ENCODE measurements at regions not wholly inside any gene's neighbourhood (a gene's known extent, or its start where the extent isn't known, plus 50 kb on each side); places are given as distances from the start of the nearest gene placed in this dataset.

- no peak for DNase-seq
Measured at GRCh38 chr10:113967126-113967525, 76.5 kb upstream of the ADRB1 start.

DNA sequence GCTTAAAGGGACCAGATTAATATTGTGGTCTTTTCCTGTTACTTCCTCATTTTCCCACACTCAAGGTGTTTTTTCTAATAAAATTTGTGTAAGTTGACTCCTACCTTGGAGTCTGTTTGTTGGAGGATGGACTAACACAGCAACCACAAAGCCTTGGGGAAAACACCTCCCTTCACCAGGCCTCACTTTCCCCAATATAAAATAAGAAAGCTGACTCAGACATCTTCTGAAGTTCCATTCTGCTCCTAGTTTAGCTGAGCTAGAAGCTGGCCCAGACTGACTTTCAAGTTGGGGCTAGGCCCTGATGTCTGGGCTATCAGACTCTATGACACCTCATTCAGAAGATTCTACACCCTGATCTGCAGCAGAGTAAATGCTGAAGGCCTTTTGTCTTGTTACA lies 73.0 kb upstream of the ADRB1 start:
- no peak for DNase-seq

DNA sequence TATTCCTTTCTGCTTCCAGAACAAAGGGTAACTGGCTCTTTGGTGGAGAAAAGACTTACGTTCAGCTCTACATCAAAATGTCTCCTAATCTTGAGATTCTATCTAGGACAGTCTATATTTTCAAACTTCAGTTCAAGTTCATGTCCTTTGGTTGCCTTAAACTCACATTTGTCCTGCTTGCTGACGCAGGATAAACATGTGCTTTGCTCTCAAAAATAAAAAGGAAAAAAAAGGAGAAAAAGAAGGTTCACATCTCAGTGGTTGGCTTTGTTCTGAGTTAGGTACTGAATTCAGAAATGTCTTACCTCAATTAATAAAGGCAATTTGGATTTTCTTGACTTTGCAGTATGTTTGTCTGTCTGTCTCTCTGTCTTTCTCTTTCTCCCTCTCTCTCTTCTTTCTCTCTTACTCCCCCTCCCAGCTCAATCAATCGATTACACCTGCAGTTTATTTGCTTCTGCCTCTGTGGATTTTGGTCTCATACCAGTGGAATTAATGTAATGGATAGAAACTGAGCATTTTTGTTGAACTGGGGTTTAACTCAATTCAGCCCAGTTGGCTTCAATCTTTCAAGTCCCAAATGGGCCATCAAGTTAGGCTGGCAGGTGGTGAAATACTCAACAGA lies 72.2 kb upstream of the ADRB1 start:
- DNase-seq = no peak

DNA sequence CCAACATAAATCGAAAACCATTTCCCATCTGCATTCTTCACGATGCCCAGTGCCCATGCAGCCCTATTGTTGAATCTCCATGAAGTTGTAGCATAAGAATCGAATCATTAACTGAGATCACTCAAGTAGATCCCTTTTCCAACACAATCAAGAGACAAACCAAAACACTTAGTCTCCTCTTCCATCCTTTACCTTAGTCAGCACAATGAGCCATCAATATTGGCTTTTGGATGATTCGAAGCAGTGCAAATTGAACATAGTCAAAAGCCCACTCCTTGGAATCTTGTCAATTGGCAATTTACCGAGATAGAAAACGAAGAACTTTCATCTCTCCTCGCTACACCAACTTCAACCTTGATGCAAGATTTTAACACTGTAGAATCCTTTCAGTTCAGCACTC lies 66.5 kb upstream of the ADRB1 start:
- DNase-seq = no peak

DNA sequence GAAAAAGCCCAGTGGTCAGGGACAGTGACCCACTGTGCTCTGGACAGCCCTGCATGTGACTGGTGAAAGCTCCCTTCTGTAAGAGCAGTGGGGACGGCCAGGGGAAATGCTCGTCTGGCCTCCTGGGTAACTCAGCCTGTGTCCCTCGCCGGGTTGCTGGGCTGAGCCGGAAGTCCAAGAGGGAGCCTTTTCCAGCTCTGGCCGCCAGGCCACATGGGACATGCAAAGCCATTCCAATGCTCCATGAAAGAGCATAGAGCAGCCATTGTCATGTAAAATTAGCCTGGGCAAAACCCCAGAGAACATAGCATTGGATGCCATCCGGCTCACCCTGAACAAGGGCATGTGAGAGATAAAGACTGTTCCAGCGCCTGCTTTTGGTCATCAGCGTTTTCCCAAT lies 64.9 kb upstream of the ADRB1 start:
- no peak for DNase-seq

DNA sequence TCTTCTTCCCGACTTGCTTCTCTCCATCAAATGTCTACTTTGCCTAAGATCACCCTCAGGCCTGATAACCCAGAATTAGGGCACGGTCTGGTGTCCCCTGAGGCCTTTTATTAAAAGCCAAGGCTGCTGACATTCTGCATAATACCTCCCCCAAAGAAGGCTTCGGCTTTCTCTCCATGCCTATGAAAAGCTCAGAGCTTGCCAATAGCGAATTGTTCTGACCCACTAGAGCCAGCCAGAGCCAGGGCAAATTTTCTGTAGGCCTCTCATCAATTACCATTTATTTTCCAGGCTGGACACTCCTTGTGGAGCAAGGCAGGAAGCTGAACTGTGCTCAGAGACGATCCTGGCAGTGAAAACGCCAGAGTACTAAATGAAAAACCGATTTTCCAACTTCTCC lies 64.3 kb upstream of the ADRB1 start:
- no peak for DNase-seq

DNA sequence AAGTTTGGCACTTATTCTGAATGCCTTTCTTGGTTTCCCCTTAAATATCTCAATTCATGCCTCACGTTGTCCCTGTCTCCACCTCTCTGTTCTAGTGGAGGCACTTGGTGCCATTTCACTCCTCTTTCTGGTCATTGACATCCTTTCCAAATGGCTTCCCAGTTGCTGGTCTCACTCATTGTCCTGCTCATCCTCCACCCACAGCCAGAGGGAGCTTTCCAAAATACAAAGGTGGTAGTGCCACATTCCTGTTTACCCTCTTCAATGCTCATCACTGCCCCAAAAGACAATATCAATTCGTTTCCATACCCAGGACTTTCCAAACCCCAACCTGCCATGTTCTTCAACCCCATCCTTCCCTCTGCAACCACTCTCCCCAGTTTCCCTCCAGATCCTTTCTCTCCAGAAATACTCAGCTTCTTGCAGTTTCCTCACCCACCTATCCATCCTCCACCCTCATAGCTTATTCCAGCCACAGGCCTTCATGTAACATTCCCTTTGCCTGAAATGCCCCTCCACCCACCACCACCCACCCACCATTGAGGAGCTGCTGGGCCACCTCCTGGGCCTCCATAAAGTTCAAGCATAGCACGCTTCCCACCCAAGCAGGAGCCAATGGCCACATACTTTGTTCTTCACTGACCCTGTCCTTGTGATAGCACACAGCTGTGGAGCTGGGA lies 63.1 kb upstream of the ADRB1 start:
- DNase-seq = no peak

DNA sequence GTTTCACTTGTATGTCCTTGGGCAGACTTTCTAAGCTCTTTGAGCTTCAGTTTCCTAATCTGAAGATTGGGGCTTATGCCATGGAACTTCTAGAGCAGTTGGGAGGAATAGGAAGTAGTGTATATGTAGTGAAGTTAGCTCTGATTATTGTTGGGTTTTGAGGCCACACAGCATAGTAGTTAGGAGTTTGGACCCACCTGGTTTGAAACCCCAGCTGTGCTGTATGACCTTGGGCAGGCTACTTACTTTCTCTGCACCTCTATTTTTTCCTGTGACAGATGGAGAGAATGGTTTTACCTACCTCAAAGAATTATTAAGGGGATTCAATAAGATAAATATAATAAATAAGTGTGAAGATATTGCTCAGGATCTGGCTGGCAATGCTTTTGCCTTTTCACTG lies 61.4 kb upstream of the ADRB1 start:
- DNase-seq = no peak

GRCh38 chr10:113982769-113983168 lies 60.9 kb upstream of the ADRB1 start:
- peak; percentile 52 for DNase-seq

GRCh38 chr10:113983552-113983951 lies 60.1 kb upstream of the ADRB1 start:
- DNase-seq = no peak

DNA sequence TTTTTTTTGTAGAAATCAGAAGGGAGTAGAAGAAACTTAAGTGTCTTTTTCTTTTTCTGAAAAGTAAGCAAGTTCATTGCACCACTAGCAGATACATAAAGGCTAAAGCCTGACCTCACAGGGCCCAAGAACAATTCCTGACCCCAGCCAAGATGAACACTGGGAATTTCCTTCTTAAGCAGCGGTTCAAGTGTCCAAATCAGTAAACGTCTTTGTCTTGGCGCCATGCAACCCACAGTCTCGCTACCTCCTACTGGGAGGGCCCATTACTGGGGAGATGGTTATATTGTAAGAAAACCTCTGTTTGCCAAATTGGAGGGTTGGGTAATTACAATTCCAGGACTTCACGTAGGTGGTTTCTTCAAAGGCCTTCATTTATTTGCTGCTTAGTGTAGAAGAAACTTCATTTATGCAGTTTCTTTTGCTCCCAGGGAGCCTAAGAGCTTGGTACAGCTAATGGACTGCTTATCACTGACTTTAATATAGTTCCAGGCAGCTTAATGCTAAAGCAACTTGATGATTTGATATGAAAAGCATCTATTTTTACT lies 58.3 kb upstream of the ADRB1 start:
- no peak for DNase-seq

- DNase-seq = no peak
Measured at GRCh38 chr10:113986316-113986715, 57.4 kb upstream of the ADRB1 start.

DNA sequence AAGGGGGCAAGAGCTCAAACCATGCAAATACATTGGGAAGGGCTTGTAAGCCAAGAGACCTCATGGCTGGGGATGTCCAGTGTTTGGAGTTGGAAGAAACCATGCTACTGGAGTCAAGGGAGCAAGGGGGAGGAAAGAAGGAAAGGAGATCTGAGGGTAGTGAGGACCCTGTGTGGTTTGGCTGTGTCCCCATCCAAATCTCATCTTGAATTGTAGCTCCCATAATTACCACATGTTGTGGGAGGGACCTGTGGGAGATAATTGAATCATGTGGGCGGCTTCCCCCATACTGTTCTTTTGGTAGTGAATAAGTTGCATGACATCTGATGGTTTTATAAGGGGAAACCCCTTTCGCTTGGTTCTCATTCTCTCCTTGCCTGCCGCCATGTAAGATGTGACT lies 56.5 kb upstream of the ADRB1 start:
- DNase-seq = no peak

GRCh38 chr10:113987805-113988204 lies 55.9 kb upstream of the ADRB1 start:
- DNase-seq = no peak

DNA sequence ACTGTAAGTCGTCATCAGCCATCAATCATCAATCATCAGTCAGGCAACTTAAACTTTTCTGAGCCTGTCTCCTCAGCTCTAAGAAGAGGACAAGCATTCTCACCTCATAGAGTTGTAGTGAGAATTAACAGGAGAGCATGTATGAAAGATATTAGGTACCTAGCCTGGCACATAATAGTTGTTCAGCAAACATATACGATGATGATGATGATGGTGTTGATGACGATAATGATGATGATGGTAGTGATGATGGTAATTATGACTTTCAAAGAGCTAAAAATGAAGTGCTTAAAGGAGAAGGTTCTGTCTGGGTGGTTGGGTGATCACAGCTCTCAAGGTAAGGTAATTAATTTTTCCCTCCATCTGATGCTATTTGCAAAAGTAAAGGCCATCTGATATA lies 55.1 kb upstream of the ADRB1 start:
- DNase-seq = no peak

DNA sequence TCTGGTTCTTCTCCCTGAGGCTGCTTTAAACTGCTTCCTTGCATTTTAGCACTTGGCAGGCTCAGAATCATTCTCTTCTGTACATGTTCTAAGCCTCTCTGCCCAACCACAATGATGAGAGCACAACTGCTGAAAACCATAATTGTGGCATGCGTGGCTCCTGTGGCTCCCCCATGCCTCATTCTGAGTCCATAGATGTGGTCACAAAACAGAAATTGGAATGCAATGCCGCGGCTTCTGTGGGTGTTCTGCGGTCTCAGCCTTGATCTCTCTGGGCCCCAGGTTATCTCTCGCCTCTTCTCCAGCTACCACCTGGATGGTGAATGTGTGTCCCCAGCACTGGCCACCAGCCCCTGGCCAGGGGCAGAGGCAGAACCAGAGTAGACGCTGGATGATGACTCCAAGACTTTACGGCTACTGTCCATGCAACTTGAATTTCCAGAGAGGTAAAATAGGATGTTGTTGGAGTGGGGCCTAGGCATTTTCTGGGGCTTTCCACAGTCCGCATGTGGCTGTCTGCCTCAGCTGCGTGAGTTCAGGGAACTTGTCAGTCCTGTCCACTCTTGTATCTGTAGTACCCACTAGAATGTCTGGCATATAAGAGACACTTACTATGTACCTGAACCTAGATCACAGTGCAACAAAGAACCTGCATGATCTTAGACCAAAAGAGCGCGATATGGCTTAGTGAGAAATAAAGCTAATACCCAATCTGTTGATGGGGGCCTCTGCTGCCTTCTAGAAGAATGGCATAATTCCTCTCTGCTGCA lies 52.4 kb upstream of the ADRB1 start:
- DNase-seq = no peak

DNA sequence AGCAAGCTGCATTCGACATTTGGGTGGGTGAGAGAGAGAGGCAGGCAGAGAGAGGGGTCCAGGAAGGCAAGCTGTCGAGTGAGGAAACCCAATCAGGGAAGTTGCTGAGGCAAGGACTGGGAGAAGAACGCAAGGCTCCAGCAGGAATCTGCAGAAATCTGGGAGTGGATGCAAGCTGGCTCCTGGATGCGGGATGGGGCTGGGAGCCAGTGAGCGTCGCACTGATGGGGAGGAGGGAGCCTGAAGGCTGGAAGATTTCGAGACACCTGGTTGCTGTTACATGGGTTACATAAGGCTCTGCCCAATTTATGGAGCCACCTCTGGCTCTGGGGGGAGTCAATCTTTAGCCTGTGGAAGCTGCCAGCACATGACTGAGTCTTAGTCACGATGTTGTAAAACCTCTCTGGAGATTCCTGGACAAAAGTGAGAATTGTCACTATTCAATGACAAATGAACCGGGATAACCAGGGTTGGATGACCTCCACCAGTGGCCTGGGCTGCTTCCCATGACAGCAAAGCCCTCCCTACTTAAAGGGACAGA lies 51.1 kb upstream of the ADRB1 start:
- DNase-seq = no peak

- no peak for DNase-seq
Measured at GRCh38 chr10:113993489-113993991, 50.1 kb upstream of the ADRB1 start.
